Upper lobe of right lung (tissue), 1 donor: ENCODE measurements at regions not wholly inside any gene's neighbourhood (a gene's known extent, or its start where the extent isn't known, plus 50 kb on each side); places are given as distances from the start of the nearest gene placed in this dataset.

Experiments
- ATAC-seq: fragments of 200-7000 bp; cut with Tn5 transposase; one replicate; pipeline ENCODE4 v1.9.1; 2020; ENCODE audit warnings: mild to moderate bottlenecking, moderate library complexity
- DNase-seq: peaks from one replicate; pipeline ENCODE4 v3.0.0-alpha.2; 2020
- H3K27ac ChIP-seq: fragments of 200-600 bp; one replicate; pipeline ENCODE4 v1.8.0; 2022
- H3K27me3 ChIP-seq: fragments of 200-600 bp; one replicate; pipeline ENCODE4 v1.8.0; 2022; ENCODE audit warnings: mild to moderate bottlenecking
- H3K36me3 ChIP-seq: fragments of 200-600 bp; one replicate; pipeline ENCODE4 v1.8.0; 2022
- H3K4me1 ChIP-seq: fragments of 200-600 bp; one replicate; pipeline ENCODE4 v1.8.0; 2022
- H3K4me3 ChIP-seq: fragments of 200-600 bp; one replicate; pipeline ENCODE4 v1.8.0; 2022; ENCODE audit warnings: mild to moderate bottlenecking
- H3K9me3 ChIP-seq: fragments of 200-600 bp; one replicate; pipeline ENCODE4 v1.8.0; 2022
- intact Hi-C: fragments of 100-400 bp; cut with DNase I; formaldehyde crosslinking; loops from one replicate; pipeline ENCODE4 v1.11.0; 2022
- TF ChIP-seq, protein P1 (sequence below): fragments of 200-600 bp; IDR thresholded peaks from one replicate; pipeline ENCODE4 v1.8.0; 2022; ENCODE audit warnings: antibody characterized with exemption
- donor health status: DM: no; HTN: yes; CAD: no; lungs with severe emphysema.

DNA sequence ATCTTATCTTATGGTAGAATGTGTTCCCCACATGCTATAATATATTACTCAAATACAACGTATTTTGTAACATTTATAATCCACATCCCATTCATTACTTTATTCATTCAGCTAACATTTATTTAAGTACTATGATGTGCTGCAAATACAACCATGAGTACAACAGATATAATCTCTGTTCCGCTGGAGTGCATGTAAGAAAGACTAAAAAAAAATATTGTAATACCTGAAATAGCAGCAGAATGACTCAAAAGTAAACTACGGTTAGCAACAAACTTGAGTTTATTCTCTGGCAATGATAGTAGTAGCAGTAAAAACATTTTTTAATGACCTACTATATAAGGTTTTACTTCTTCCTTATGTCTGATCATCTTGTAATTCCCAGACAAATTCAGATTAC lies 1776.3 kb downstream of the STIM2 start:
- DNase-seq (no peak), ATAC-seq (no peak)
- intact Hi-C loops: no loop called here
- no peaks in the 10 kb centered on the region for H3K9me3 ChIP-seq
- TF ChIP-seq, protein P1, sequence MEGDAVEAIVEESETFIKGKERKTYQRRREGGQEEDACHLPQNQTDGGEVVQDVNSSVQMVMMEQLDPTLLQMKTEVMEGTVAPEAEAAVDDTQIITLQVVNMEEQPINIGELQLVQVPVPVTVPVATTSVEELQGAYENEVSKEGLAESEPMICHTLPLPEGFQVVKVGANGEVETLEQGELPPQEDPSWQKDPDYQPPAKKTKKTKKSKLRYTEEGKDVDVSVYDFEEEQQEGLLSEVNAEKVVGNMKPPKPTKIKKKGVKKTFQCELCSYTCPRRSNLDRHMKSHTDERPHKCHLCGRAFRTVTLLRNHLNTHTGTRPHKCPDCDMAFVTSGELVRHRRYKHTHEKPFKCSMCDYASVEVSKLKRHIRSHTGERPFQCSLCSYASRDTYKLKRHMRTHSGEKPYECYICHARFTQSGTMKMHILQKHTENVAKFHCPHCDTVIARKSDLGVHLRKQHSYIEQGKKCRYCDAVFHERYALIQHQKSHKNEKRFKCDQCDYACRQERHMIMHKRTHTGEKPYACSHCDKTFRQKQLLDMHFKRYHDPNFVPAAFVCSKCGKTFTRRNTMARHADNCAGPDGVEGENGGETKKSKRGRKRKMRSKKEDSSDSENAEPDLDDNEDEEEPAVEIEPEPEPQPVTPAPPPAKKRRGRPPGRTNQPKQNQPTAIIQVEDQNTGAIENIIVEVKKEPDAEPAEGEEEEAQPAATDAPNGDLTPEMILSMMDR: no peak
- no peaks in the 10 kb centered on the region for H3K4me1 ChIP-seq
- H3K27me3 ChIP-seq: no peaks in the 10 kb centered on the region
- no peak overlapping the region for H3K27ac ChIP-seq
- no peak overlapping the region for H3K4me3 ChIP-seq
- no peaks in the 10 kb centered on the region for H3K36me3 ChIP-seq

DNA sequence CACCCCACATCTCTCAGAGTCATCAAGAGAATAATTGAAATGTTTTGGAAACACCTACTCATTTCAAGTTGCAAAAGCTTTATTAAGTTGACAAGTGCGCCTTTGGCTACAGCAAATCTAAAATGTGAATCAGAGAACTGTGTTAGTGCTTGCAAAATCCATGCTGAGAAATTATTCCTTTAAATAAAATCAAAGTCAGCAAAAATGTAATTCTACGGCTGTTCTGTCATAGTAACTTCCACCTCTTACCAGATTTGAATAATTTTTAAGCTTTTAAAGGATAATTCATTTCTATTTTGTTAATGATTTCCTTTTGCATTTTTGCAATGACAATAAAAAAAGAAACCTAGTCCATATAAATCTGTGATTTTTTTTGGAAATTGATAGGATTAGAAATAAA lies 1779.1 kb downstream of the STIM2 start:
- no peak for ATAC-seq
- no peak overlapping the region for H3K4me3 ChIP-seq

DNA sequence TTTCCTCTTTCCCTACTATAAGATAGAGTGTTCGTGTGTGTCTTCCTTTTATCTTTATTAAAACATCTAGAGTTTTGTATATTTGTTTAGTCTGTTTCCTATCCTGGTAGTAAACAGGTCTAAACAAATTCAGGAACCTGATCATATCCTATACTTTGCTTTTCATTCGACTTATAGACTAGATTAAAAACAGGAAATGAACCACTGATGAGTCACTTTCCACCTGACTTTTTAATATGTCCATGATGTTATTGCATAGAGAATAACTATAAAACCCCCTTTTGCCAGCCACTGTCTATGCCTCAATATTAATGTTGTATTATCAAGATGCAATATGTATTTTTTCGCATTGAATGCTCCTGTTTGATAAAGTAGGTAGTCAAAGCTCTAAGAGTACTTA lies 1794.0 kb downstream of the STIM2 start:
- Histone ChIP-seq H3K36me3 (no peaks in the 10 kb centered on the region), H3K27ac (no peak overlapping the region), H3K4me3 (no peak overlapping the region), H3K27me3 (no peaks in the 10 kb centered on the region), H3K9me3 (no peaks in the 10 kb centered on the region), H3K4me1 (no peaks in the 10 kb centered on the region)
- DNase-seq (no peak), ATAC-seq (no peak)
- intact Hi-C loops: no loop called here
- TF ChIP-seq, protein P1: no peak

More for the DNA sequence above, 1779.1 kb downstream of the STIM2 start:
- no peaks in the 10 kb centered on the region for H3K36me3 ChIP-seq
- no peak overlapping the region for H3K27ac ChIP-seq
- intact Hi-C loops: no loop called here
- TF ChIP-seq, protein P1: no peak
- no peaks in the 10 kb centered on the region for H3K4me1 ChIP-seq
- H3K9me3 ChIP-seq: no peaks in the 10 kb centered on the region
- DNase-seq: no peak
- H3K27me3 ChIP-seq: no peaks in the 10 kb centered on the region

DNA sequence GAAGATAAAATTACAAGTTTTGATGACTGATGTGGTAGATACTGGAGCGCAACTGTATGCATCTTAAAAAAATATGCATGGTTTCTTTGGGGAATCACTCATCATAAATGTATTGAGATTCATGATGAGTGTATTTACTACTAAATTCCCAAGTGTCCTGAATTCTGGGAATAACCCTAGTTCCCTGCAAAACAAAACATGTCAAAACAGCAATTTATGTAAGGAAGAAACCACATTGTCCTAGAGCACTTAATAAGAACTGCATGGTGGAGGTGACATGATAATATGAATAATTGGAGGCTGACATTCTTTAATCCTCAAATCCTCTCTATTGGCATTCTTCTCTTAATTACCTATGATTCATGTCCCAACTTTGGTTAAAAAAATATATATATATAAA lies 1804.7 kb downstream of the STIM2 start:
- ATAC-seq (no peak), DNase-seq (no peak)
- no peaks in the 10 kb centered on the region for H3K9me3 ChIP-seq
- no peaks in the 10 kb centered on the region for H3K36me3 ChIP-seq
- no peak overlapping the region for H3K27ac ChIP-seq
- no peaks in the 10 kb centered on the region for H3K4me1 ChIP-seq
- TF ChIP-seq, protein P1: no peak
- no peak overlapping the region for H3K4me3 ChIP-seq
- no peaks in the 10 kb centered on the region for H3K27me3 ChIP-seq
- intact Hi-C loops: no loop called here

DNA sequence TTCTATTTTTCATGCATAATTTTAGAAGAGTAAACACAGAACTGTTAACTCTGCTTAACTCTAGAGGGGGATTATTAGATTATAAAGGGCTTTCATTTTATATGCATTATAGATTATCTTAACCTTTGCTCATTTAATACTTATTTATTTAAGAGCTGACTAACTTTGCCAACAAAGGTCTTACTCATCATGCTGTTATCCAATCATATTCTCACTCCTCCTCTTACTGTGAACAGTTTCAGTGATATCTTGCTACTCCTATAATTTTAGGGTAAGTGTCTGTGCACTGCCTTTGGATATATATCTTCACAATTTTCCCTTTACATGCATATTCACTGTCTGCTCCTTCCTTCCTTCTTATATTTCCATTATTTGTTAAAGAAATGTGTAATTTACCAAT lies 1814.9 kb downstream of the STIM2 start:
- Histone ChIP-seq H3K4me3 (no peak overlapping the region), H3K27ac (no peak overlapping the region), H3K36me3 (no peaks in the 10 kb centered on the region), H3K9me3 (no peaks in the 10 kb centered on the region), H3K4me1 (no peaks in the 10 kb centered on the region), H3K27me3 (no peaks in the 10 kb centered on the region)
- DNase-seq (no peak), ATAC-seq (no peak)
- TF ChIP-seq, protein P1: no peak
- intact Hi-C loops: no loop called here

DNA sequence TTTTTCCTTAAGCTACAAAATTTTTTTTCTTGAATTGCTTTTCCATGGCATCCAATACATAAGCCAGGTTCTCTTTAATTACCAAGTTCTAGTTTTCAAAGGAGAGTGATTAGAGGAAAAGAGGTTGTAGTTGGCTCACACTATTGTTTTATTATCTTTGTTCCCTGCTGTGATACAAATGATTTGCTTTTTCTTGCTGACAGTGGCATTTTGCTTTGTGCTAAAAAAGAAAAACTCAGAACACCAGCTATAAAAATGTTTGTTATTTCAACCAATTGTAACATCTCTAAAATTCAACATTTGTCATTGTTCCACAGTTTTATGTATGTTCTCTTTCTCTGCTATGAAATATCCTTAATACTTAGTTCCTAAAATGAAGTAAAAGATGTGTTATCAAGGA lies 1817.2 kb downstream of the STIM2 start:
- intact Hi-C loops: no loop called here
- Histone ChIP-seq H3K4me1 (no peaks in the 10 kb centered on the region), H3K27me3 (no peaks in the 10 kb centered on the region), H3K4me3 (no peak overlapping the region), H3K9me3 (no peaks in the 10 kb centered on the region), H3K36me3 (no peaks in the 10 kb centered on the region), H3K27ac (no peak overlapping the region)
- no peak for ATAC-seq
- TF ChIP-seq, protein P1: no peak
- no peak for DNase-seq
